Panc1 (cell line): ENCODE measurements at regions not wholly inside any gene's neighbourhood (a gene's known extent, or its start where the extent isn't known, plus 50 kb on each side); places are given as distances from the start of the nearest gene placed in this dataset.

Experiments used
- ATAC-seq: fragments of 200-7000 bp; cut with Tn5 transposase; 2 replicates; pipeline ENCODE4 v1.9.1; 2020; ENCODE audit warnings: mild to moderate bottlenecking, moderate library complexity
- BruUV-seq: library from RNA; stranded (reverse); fragments of 400-500 nt; replicated peaks from 2 replicates; lab custom pipeline; 2021; lab: Mats Ljungman, UMichigan
- CTCF ChIA-PET: fragments of 300-600 bp; sonication (Branson Sonifier 250); formaldehyde crosslinking; loops from one replicate; lab custom pipeline; 2022; ENCODE audit warnings: antibody characterized with exemption; lab: Charles Lee
- POLR2A ChIA-PET: fragments of 300-600 bp; sonication (Branson Sonifier 250); formaldehyde crosslinking; loops from one replicate; lab custom pipeline; 2022; ENCODE audit warnings: antibody characterized with exemption; lab: Charles Lee
- DNase-seq: peaks from one replicate; pipeline ENCODE4 v3.0.0-alpha.2; 2010; ENCODE audit warnings: low read depth, low spot score
- H3K27ac ChIP-seq: 2 replicates; pipeline ENCODE4 v1.5.1; 2011; ENCODE audit warnings: mild to moderate bottlenecking, low read length, inconsistent platforms
- H3K27me3 ChIP-seq: fragments of 200-500 bp; sonication (Bioruptor generic); 2 replicates; pipeline ENCODE4 v1.6.0; 2014; ENCODE audit warnings: low read length, inconsistent platforms; ENCODE audit not compliant: control insufficient read depth, insufficient read depth
- H3K36me3 ChIP-seq: fragments of 200-500 bp; sonication (Bioruptor generic); 2 replicates; pipeline ENCODE4 v1.5.1; 2014; ENCODE audit warnings: inconsistent platforms, mild to moderate bottlenecking, low read length, moderate library complexity; ENCODE audit not compliant: control insufficient read depth, insufficient read depth
- H3K4me1 ChIP-seq: 2 replicates; pipeline ENCODE4 v1.5.1; 2011; ENCODE audit warnings: inconsistent platforms, mild to moderate bottlenecking, low read length, moderate library complexity; ENCODE audit not compliant: control insufficient read depth, insufficient read depth
- H3K4me3 ChIP-seq, 2 experiments: 2 replicates each; pipeline ENCODE4 v1.5.1; 2011 to 2012; ENCODE audit warnings: low read depth in 2 of 2, low read length in 2 of 2, mild to moderate bottlenecking in 2 of 2, inconsistent platforms in 1 of 2, moderate library complexity in 1 of 2
- H3K9me3 ChIP-seq: fragments of 200-500 bp; sonication (Bioruptor generic); 2 replicates; pipeline ENCODE4 v1.5.1; 2014; ENCODE audit warnings: low read depth, mild to moderate bottlenecking, inconsistent platforms, low read length, moderate library complexity; ENCODE audit not compliant: control insufficient read depth, insufficient read depth
- CTCF ChIP-seq: fragments of 450-650 bp; IDR thresholded peaks from 2 replicates; pipeline ENCODE4 v1.5.1; 2017; ENCODE audit warnings: mild to moderate bottlenecking
- POLR2AphosphoS5 ChIP-seq: IDR thresholded peaks from 2 replicates; pipeline ENCODE4 v1.6.1; 2012; ENCODE audit warnings: mild to moderate bottlenecking, low read depth, low read length, moderate library complexity
- REST ChIP-seq, 2 experiments: IDR thresholded peaks; 2 replicates each; pipeline ENCODE4 v1.6.1; 2011 to 2012; ENCODE audit warnings: low read depth in 2 of 2, control low read depth in 1 of 2, low read length in 1 of 2, mild to moderate bottlenecking in 1 of 2, moderate library complexity in 1 of 2; ENCODE audit not compliant: insufficient read depth in 1 of 2
- SIN3A ChIP-seq: IDR thresholded peaks from 2 replicates; pipeline ENCODE4 v1.6.1; 2012; ENCODE audit warnings: low read depth, mild to moderate bottlenecking, low read length, moderate library complexity, borderline replicate concordance; ENCODE audit not compliant: insufficient read depth
- TCF7L2 ChIP-seq: IDR thresholded peaks from 2 replicates; pipeline ENCODE4 v1.6.1; 2011; ENCODE audit warnings: mild to moderate bottlenecking, low read depth, low read length, inconsistent platforms
- in situ Hi-C: cut with HindIII; loops from 2 replicates; pipeline ENCODE4 v1.10.0; 2016; ENCODE audit warnings: low sequenced_read_pairs, low pct_unique_long_range_greater_than_20kb
- intact Hi-C: fragments of 100-400 bp; cut with micrococcal nuclease; formaldehyde crosslinking; loops from one replicate; pipeline ENCODE4 v1.10.0; 2022; ENCODE audit not compliant: unreplicated experiment

- POLR2A ChIA-PET = no interaction called here
- BruUV-seq = no TSS peak
Observed at GRCh38 chr3:31249545-31249944, 283.2 kb upstream of the STT3B start.

DNA sequence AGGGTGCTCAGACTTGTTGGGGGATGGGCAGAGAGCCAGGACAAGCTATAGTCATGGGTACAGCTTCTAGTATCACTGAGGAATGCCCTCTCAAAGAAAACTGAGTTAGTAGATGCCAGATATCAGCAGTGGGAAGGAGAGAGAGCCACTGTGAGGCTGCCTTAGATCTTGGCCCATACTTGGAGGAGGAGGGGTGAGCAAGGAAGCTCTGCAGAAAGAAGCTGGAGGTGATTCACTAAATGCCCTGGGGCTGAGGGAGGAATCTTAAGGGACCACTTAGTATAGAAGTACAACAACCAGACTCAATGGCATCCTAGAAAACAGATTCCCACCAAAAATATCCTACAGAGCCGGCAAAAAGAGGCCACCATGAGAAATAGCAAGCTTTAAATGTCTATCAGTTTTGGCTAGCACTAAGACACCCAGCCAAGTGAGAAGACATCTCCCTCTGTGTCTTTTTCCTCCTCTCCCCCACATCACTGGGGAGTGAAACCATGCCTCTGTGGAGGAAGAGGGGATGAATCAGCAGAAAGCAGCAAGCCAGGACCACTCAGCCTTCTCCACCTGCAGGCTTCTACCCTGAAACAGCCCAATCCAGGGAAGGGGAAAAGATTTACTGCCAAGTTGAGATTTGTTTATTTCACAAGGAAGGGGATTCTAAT is 282.5 kb upstream of the STT3B start:
- CTCF ChIA-PET = no interaction called here
- TF ChIP-seq CTCF (no peak), SIN3A (no peak), POLR2AphosphoS5 (no peak), REST (IDR thresholded peaks at IDR 0.05; ENCODE audit: insufficient read depth in 1 of 2, low read depth in 2 of 2, low read length in 1 of 2) (no peak), TCF7L2 (no peak)
- Histone ChIP-seq H3K9me3 (no peaks in the 10 kb centered on the region), H3K36me3 (no peaks in the 10 kb centered on the region), H3K27me3 (no peaks in the 10 kb centered on the region), H3K4me3 (no peak overlapping the region), H3K4me1 (no peaks in the 10 kb centered on the region), H3K27ac (no peak overlapping the region)
- ATAC-seq (no peak), DNase-seq (no peak)
- BruUV-seq = no TSS peak
- intact Hi-C loops (no loop called here), in situ Hi-C loops (no loop called here)
- POLR2A ChIA-PET = no interaction called here

More at GRCh38 chr3:31249545-31249944, 283.2 kb upstream of the STT3B start:
- Histone ChIP-seq H3K27me3 (no peaks in the 10 kb centered on the region), H3K4me1 (no peaks in the 10 kb centered on the region), H3K9me3 (no peaks in the 10 kb centered on the region), H3K27ac (no peak overlapping the region), H3K4me3 (no peak overlapping the region), H3K36me3 (no peaks in the 10 kb centered on the region)
- in situ Hi-C loops = no loop called here
- DNase-seq (no peak), ATAC-seq (no peak)
- CTCF ChIA-PET = no interaction called here
- intact Hi-C loops = no loop called here
- TF ChIP-seq CTCF (no peak), REST (IDR thresholded peaks at IDR 0.05; ENCODE audit: insufficient read depth in 1 of 2, low read depth in 2 of 2, low read length in 1 of 2) (no peak), SIN3A (no peak), TCF7L2 (no peak), POLR2AphosphoS5 (no peak)
